ENCODE measurements at regions not wholly inside any gene's neighbourhood (a gene's known extent, or its start where the extent isn't known, plus 50 kb on each side); places are given as distances from the start of the nearest gene placed in this dataset.

- H3K9me3 ChIP-seq, result no peaks in the 10 kb centered on the region
- no peak for DNase-seq (ENCODE audit: low spot score in 2 of 2)
- H3K4me1 ChIP-seq, result no peaks in the 10 kb centered on the region
- intact Hi-C loops (cut with DNase I; ENCODE audit: low total_unique reads), result no loop called here
- H3K27ac ChIP-seq, result no peak overlapping the region
- H3K4me3 ChIP-seq, result no peak overlapping the region
- no peaks in the 10 kb centered on the region for H3K27me3 ChIP-seq
- H3K36me3 ChIP-seq, result no peaks in the 10 kb centered on the region
- no peak for TF ChIP-seq POLR2A (IDR thresholded peaks at IDR 0.05)
- TF ChIP-seq POLR2AphosphoS5 (IDR thresholded peaks at IDR 0.05), result no peak
These were observed 50.4 kb upstream of the SOD1 start for GRCh38 chr21:31609081-31609480.

DNA sequence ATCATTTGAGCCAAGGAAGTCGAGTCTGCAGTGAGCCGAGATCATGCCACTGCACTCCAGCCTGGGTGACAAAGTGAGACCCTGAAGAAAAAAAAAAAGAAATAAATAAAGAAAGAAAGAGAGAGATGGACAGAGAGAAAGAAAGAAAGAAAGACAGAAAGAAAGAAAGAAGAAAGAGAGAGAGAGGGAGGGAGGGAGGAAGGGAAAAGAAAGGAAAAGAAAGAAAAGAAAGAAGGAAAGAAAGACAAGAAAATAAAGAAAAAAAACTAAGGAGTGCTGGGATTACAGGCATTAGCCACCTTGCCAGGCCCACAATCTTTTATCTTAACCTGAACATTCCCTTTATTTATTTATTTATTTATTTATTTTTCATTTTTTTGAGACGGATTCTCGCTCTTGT is 51.7 kb upstream of the SOD1 start:
- H3K27ac ChIP-seq, result no peak overlapping the region

GRCh38 chr21:31606081-31606874 is 53.2 kb upstream of the SOD1 start:
- no peak for DNase-seq (ENCODE audit: low spot score in 2 of 2)
- intact Hi-C loops (cut with DNase I; ENCODE audit: low total_unique reads), result no loop called here

More for the DNA sequence above, 51.7 kb upstream of the SOD1 start:
- no peak overlapping the region for H3K4me3 ChIP-seq
- H3K9me3 ChIP-seq, result no peaks in the 10 kb centered on the region
- H3K4me1 ChIP-seq, result no peaks in the 10 kb centered on the region
- no peak for DNase-seq (ENCODE audit: low spot score in 2 of 2)
- no peaks in the 10 kb centered on the region for H3K27me3 ChIP-seq
- H3K36me3 ChIP-seq, result no peaks in the 10 kb centered on the region
- TF ChIP-seq CTCF (IDR thresholded peaks at IDR 0.05) (no peak), POLR2A (IDR thresholded peaks at IDR 0.05) (no peak), POLR2AphosphoS5 (IDR thresholded peaks at IDR 0.05) (no peak)
- intact Hi-C loops (cut with DNase I; ENCODE audit: low total_unique reads), result no loop called here

GRCh38 chr21:31604591-31605190 is 54.8 kb upstream of the SOD1 start:
- Histone ChIP-seq H3K4me1 (no peaks in the 10 kb centered on the region), H3K4me3 (no peak overlapping the region), H3K9me3 (no peaks in the 10 kb centered on the region), H3K36me3 (no peaks in the 10 kb centered on the region), H3K27me3 (no peaks in the 10 kb centered on the region), H3K27ac (no peak overlapping the region)
- TF ChIP-seq CTCF (IDR thresholded peaks at IDR 0.05) (peak; percentile 72 to 80 (median 79)), POLR2A (IDR thresholded peaks at IDR 0.05) (no peak)
- peak in 1 of 2 donors; percentile 70 for DNase-seq (ENCODE audit: low spot score in 2 of 2)
- intact Hi-C loops (cut with DNase I; ENCODE audit: low total_unique reads), result no loop called here

More at GRCh38 chr21:31606081-31606874, 53.2 kb upstream of the SOD1 start:
- Histone ChIP-seq H3K27me3 (no peaks in the 10 kb centered on the region), H3K4me3 (no peak overlapping the region), H3K9me3 (no peaks in the 10 kb centered on the region), H3K36me3 (no peaks in the 10 kb centered on the region), H3K4me1 (no peaks in the 10 kb centered on the region), H3K27ac (no peak overlapping the region)
- no peak for TF ChIP-seq CTCF (IDR thresholded peaks at IDR 0.05)
- TF ChIP-seq POLR2AphosphoS5 (IDR thresholded peaks at IDR 0.05), result no peak
- no peak for TF ChIP-seq POLR2A (IDR thresholded peaks at IDR 0.05)

GRCh38 chr21:31599563-31599962 is 59.9 kb upstream of the SOD1 start:
- no peak overlapping the region for H3K4me3 ChIP-seq
- H3K9me3 ChIP-seq, result peaks cover 3 to 11% of the 10 kb centered on the region in 2 donors
- H3K27me3 ChIP-seq, result no peaks in the 10 kb centered on the region
- no peaks in the 10 kb centered on the region for H3K36me3 ChIP-seq
- no peaks in the 10 kb centered on the region for H3K4me1 ChIP-seq
- intact Hi-C loops (cut with DNase I; ENCODE audit: low total_unique reads), result loop anchor here (10.0 kb wide), 1 partner anchor 395 kb away; no protein-coding TSS in a partner anchor
- no peak for TF ChIP-seq POLR2A (IDR thresholded peaks at IDR 0.05)
- no peak for TF ChIP-seq CTCF (IDR thresholded peaks at IDR 0.05)
- TF ChIP-seq POLR2AphosphoS5 (IDR thresholded peaks at IDR 0.05), result no peak
- DNase-seq (ENCODE audit: low spot score in 2 of 2), result no peak
- no peak overlapping the region for H3K27ac ChIP-seq
